GM12892 (cell line): ENCODE measurements at regions not wholly inside any gene's neighbourhood (a gene's known extent, or its start where the extent isn't known, plus 50 kb on each side); places are given as distances from the start of the nearest gene placed in this dataset.

ENCODE experiments used
- POLR2A ChIP-seq: IDR thresholded peaks from 2 replicates; pipeline ENCODE4 v1.6.1; 2011; ENCODE audit warnings: low read depth, low read length, control low read depth
- TAF1 ChIP-seq: IDR thresholded peaks from 2 replicates; pipeline ENCODE4 v1.6.1; 2011; ENCODE audit warnings: low read depth, mild to moderate bottlenecking, control low read depth, low read length, borderline replicate concordance

- TF ChIP-seq POLR2A (no peak), TAF1 (no peak)
These were observed 79.9 kb upstream of the MYCBP2 start for GRCh38 chr13:77406644-77407440.
